Islet precursor cell (in vitro differentiated cells): ENCODE measurements at regions not wholly inside any gene's neighbourhood (a gene's known extent, or its start where the extent isn't known, plus 50 kb on each side); places are given as distances from the start of the nearest gene placed in this dataset.
A peak's percentile ranks its signal among the peaks of the same experiment; 100 is the strongest.

Experiments
- DNase-seq: peaks from one replicate; pipeline ENCODE4 v3.0.0-alpha.2; 2018

- peak; percentile 22 for DNase-seq
Observed at GRCh38 chr16:50868577-50868976, 126.7 kb downstream of the CYLD start.

GRCh38 chr16:50866806-50867205 is 124.9 kb downstream of the CYLD start:
- DNase-seq = no peak

GRCh38 chr16:50864386-50864785 is 122.5 kb downstream of the CYLD start:
- DNase-seq = no peak

- no peak for DNase-seq
Observed at GRCh38 chr16:50863644-50864144, 121.8 kb downstream of the CYLD start.

GRCh38 chr16:50862818-50863643 is 121.1 kb downstream of the CYLD start:
- DNase-seq = no peak

GRCh38 chr16:50861970-50862411 is 120.1 kb downstream of the CYLD start:
- DNase-seq = no peak

GRCh38 chr16:50861451-50861850 is 119.6 kb downstream of the CYLD start:
- no peak for DNase-seq

GRCh38 chr16:50859628-50860360 is 117.9 kb downstream of the CYLD start:
- no peak for DNase-seq

GRCh38 chr16:50858877-50859627 is 117.2 kb downstream of the CYLD start:
- peak; percentile 19 for DNase-seq

GRCh38 chr16:50858376-50858775 is 116.5 kb downstream of the CYLD start:
- DNase-seq = peak; percentile 32

- peak; percentile 43 for DNase-seq
Observed at GRCh38 chr16:50857881-50858280, 116.0 kb downstream of the CYLD start.

- DNase-seq = peak; percentile 27
Observed at GRCh38 chr16:50856991-50857390, 115.1 kb downstream of the CYLD start.

GRCh38 chr16:50853329-50853728 is 111.4 kb downstream of the CYLD start:
- peak; percentile 12 for DNase-seq
